Neural progenitor cell (in vitro differentiated cells): ENCODE measurements at regions not wholly inside any gene's neighbourhood (a gene's known extent, or its start where the extent isn't known, plus 50 kb on each side); places are given as distances from the start of the nearest gene placed in this dataset.
A peak's percentile ranks its signal among the peaks of the same experiment; 100 is the strongest.
"Not testable (repeated sequence)": the region's sequence is repeated elsewhere in the genome, so short reads cannot be mapped to it uniquely, and the experiment has no call there.

ENCODE experiments used
- DNase-seq: peaks from one replicate; pipeline ENCODE4 v3.0.0-alpha.2; 2016; ENCODE audit warnings: low spot score
- H2AFZ ChIP-seq: fragments of 200-600 bp; sonication (generic); replicated peaks from 2 replicates; pipeline ENCODE4 v1.6.1; 2016; ENCODE audit warnings: antibody characterized with exemption
- H3F3A ChIP-seq: fragments of 200-600 bp; sonication (generic); 2 replicates; pipeline ENCODE4 v1.6.1; 2016; ENCODE audit warnings: antibody characterized with exemption, low read depth
- H3K27ac ChIP-seq: fragments of 200-600 bp; sonication (generic); 2 replicates; pipeline ENCODE4 v1.5.1; 2016; ENCODE audit warnings: mild to moderate bottlenecking
- H3K27me3 ChIP-seq: fragments of 200-600 bp; sonication (generic); 2 replicates; pipeline ENCODE4 v1.6.1; 2016; ENCODE audit warnings: mild to moderate bottlenecking, moderate library complexity
- H3K36me3 ChIP-seq: fragments of 200-600 bp; sonication (generic); 2 replicates; pipeline ENCODE4 v1.5.1; 2016
- H3K4me1 ChIP-seq: fragments of 200-600 bp; sonication (generic); 2 replicates; pipeline ENCODE4 v1.6.1; 2016; ENCODE audit warnings: mixed run types
- H3K4me2 ChIP-seq: fragments of 200-600 bp; sonication (generic); 2 replicates; pipeline ENCODE4 v1.6.1; 2016
- H3K4me3 ChIP-seq: fragments of 200-600 bp; sonication (generic); 2 replicates; pipeline ENCODE4 v1.5.1; 2016
- H3K79me2 ChIP-seq: fragments of 200-600 bp; sonication (generic); 2 replicates; pipeline ENCODE4 v1.6.1; 2016; ENCODE audit warnings: low read depth
- H3K9ac ChIP-seq: fragments of 200-600 bp; sonication (generic); 2 replicates; pipeline ENCODE4 v1.6.1; 2016
- H3K9me3 ChIP-seq: fragments of 200-600 bp; sonication (generic); 2 replicates; pipeline ENCODE4 v1.5.1; 2016; ENCODE audit warnings: low read depth
- H4K20me1 ChIP-seq: fragments of 200-600 bp; sonication (generic); 2 replicates; pipeline ENCODE4 v1.6.1; 2016; ENCODE audit warnings: low read depth
- H3K27ac Mint-ChIP-seq: 3 replicates; pipeline ENCODE4 v1.8.0; 2021; ENCODE audit warnings: mixed read lengths
- H3K27me3 Mint-ChIP-seq: 2 replicates; pipeline ENCODE4 v1.8.0; 2022; ENCODE audit warnings: low read depth, mild to moderate bottlenecking, inconsistent platforms, moderate library complexity, mixed read lengths; ENCODE audit not compliant: insufficient read depth
- H3K36me3 Mint-ChIP-seq: 3 replicates; pipeline ENCODE4 v1.8.0; 2021; ENCODE audit warnings: mixed read lengths
- H3K4me1 Mint-ChIP-seq: 3 replicates; pipeline ENCODE4 v1.8.0; 2021; ENCODE audit warnings: mixed read lengths
- H3K4me3 Mint-ChIP-seq: 3 replicates; pipeline ENCODE4 v1.8.0; 2021; ENCODE audit warnings: mild to moderate bottlenecking, moderate library complexity, mixed read lengths
- H3K9me3 Mint-ChIP-seq: 3 replicates; pipeline ENCODE4 v1.8.0; 2020; ENCODE audit warnings: mixed read lengths
- EZH2 ChIP-seq: fragments of 200-600 bp; sonication (generic); IDR thresholded peaks from 2 replicates; pipeline ENCODE4 v1.6.1; 2017; ENCODE audit warnings: antibody characterized with exemption, mild to moderate bottlenecking, moderate library complexity
- EZH2phosphoT487 ChIP-seq: fragments of 200-600 bp; sonication (generic); IDR thresholded peaks from 2 replicates; pipeline ENCODE4 v1.6.1; 2017; ENCODE audit warnings: antibody characterized with exemption
- TF ChIP-seq, protein P1 (sequence below): fragments of 200-600 bp; sonication (generic); IDR thresholded peaks from 2 replicates; pipeline ENCODE4 v1.5.1; 2017; ENCODE audit warnings: antibody characterized with exemption, mild to moderate bottlenecking

- Histone ChIP-seq H3K79me2 (no peaks in the 10 kb centered on the region), H2AFZ (no peak overlapping the region), H4K20me1 (no peaks in the 10 kb centered on the region), H3K9me3 (no peaks in the 10 kb centered on the region), H3K4me3 (no peak overlapping the region), H3K4me1 (peaks cover 14% of the 10 kb centered on the region), H3K27ac (no peak overlapping the region), H3K27me3 (no peaks in the 10 kb centered on the region), H3K4me2 (no peak overlapping the region), H3K9ac (no peak overlapping the region), H3K36me3 (no peaks in the 10 kb centered on the region), H3F3A (no peaks in the 10 kb centered on the region)
- DNase-seq = peak; percentile 61
- Mint-ChIP-seq H3K27me3 (peaks cover 2% of the 10 kb centered on the region), H3K4me1 (peaks cover 6% of the 10 kb centered on the region), H3K27ac (no peak overlapping the region), H3K4me3 (no peak overlapping the region), H3K36me3 (no peaks in the 10 kb centered on the region), H3K9me3 (peaks cover 4% of the 10 kb centered on the region)
- TF ChIP-seq EZH2 (no peak), EZH2phosphoT487 (no peak)
- TF ChIP-seq, protein P1, sequence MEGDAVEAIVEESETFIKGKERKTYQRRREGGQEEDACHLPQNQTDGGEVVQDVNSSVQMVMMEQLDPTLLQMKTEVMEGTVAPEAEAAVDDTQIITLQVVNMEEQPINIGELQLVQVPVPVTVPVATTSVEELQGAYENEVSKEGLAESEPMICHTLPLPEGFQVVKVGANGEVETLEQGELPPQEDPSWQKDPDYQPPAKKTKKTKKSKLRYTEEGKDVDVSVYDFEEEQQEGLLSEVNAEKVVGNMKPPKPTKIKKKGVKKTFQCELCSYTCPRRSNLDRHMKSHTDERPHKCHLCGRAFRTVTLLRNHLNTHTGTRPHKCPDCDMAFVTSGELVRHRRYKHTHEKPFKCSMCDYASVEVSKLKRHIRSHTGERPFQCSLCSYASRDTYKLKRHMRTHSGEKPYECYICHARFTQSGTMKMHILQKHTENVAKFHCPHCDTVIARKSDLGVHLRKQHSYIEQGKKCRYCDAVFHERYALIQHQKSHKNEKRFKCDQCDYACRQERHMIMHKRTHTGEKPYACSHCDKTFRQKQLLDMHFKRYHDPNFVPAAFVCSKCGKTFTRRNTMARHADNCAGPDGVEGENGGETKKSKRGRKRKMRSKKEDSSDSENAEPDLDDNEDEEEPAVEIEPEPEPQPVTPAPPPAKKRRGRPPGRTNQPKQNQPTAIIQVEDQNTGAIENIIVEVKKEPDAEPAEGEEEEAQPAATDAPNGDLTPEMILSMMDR = peak; percentile 77
Measured at GRCh38 chr2:49616800-49617199, 462.5 kb upstream of the FSHR start.

GRCh38 chr2:49611796-49612195 lies 457.5 kb upstream of the FSHR start:
- not testable (repeated sequence) for H3K4me1 ChIP-seq, H3K9ac ChIP-seq, H3K9me3 ChIP-seq, H3K27me3 ChIP-seq, H3K4me2 ChIP-seq, H3K27ac ChIP-seq, H3K27me3 Mint-ChIP-seq, H2AFZ ChIP-seq, H3F3A ChIP-seq, H3K27ac Mint-ChIP-seq, H3K4me3 Mint-ChIP-seq, H3K4me1 Mint-ChIP-seq, DNase-seq, H3K36me3 Mint-ChIP-seq, H3K36me3 ChIP-seq, H3K79me2 ChIP-seq, H3K9me3 Mint-ChIP-seq, H3K4me3 ChIP-seq, H4K20me1 ChIP-seq

GRCh38 chr2:49600524-49600923 lies 446.2 kb upstream of the FSHR start:
- Histone ChIP-seq H3K27me3 (no peaks in the 10 kb centered on the region), H3K27ac (no peak overlapping the region), H3K9me3 (no peaks in the 10 kb centered on the region), H3K4me3 (no peak overlapping the region), H4K20me1 (no peaks in the 10 kb centered on the region), H3K36me3 (no peaks in the 10 kb centered on the region), H3F3A (no peaks in the 10 kb centered on the region), H3K9ac (no peak overlapping the region), H3K79me2 (no peaks in the 10 kb centered on the region), H2AFZ (no peak overlapping the region), H3K4me2 (no peak overlapping the region), H3K4me1 (no peaks in the 10 kb centered on the region)
- H3K9me3 Mint-ChIP-seq = no peaks in the 10 kb centered on the region
- no peaks in the 10 kb centered on the region for H3K4me1 Mint-ChIP-seq
- H3K36me3 Mint-ChIP-seq = no peaks in the 10 kb centered on the region
- TF ChIP-seq EZH2phosphoT487 (no peak), EZH2 (no peak)
- TF ChIP-seq, protein P1 = no peak
- no peak overlapping the region for H3K4me3 Mint-ChIP-seq
- H3K27ac Mint-ChIP-seq = no peak overlapping the region
- H3K27me3 Mint-ChIP-seq = no peaks in the 10 kb centered on the region
- no peak for DNase-seq

- Histone ChIP-seq H3K9me3 (no peaks in the 10 kb centered on the region), H3K4me1 (no peaks in the 10 kb centered on the region), H4K20me1 (no peaks in the 10 kb centered on the region), H2AFZ (no peak overlapping the region), H3K4me3 (no peak overlapping the region), H3K9ac (no peak overlapping the region), H3K79me2 (no peaks in the 10 kb centered on the region), H3F3A (no peaks in the 10 kb centered on the region), H3K4me2 (no peak overlapping the region), H3K27ac (no peak overlapping the region), H3K36me3 (no peaks in the 10 kb centered on the region), H3K27me3 (no peaks in the 10 kb centered on the region)
- peaks cover 7% of the 10 kb centered on the region for H3K9me3 Mint-ChIP-seq
- no peak overlapping the region for H3K4me3 Mint-ChIP-seq
- H3K27me3 Mint-ChIP-seq = no peaks in the 10 kb centered on the region
- H3K4me1 Mint-ChIP-seq = no peaks in the 10 kb centered on the region
- DNase-seq = no peak
- no peaks in the 10 kb centered on the region for H3K36me3 Mint-ChIP-seq
- no peak overlapping the region for H3K27ac Mint-ChIP-seq
- TF ChIP-seq, protein P1 = no peak
- no peak for TF ChIP-seq EZH2phosphoT487
- TF ChIP-seq EZH2 = no peak
Measured at GRCh38 chr2:49598231-49598630, 443.9 kb upstream of the FSHR start.
